ENCODE measurements at regions not wholly inside any gene's neighbourhood (a gene's known extent, or its start where the extent isn't known, plus 50 kb on each side); places are given as distances from the start of the nearest gene placed in this dataset.

GRCh38 chr11:47899801-47900200, 51.7 kb upstream of the NUP160 start:
- TF ChIP-seq CTCF (IDR thresholded peaks at IDR 0.05) (no peak), TCF7L2 (IDR thresholded peaks at IDR 0.05; ENCODE audit: low read depth, low read length) (no peak)
